Chondrocyte (in vitro differentiated cells): ENCODE measurements at regions not wholly inside any gene's neighbourhood (a gene's known extent, or its start where the extent isn't known, plus 50 kb on each side); places are given as distances from the start of the nearest gene placed in this dataset.

Source experiments
- DNase-seq: peaks from one replicate; pipeline ENCODE4 v3.0.0; 2021; ENCODE audit warnings: mixed read lengths, low spot score
- H3K27ac Mint-ChIP-seq: one replicate; pipeline ENCODE4 v1.8.0; 2021; ENCODE audit warnings: mild to moderate bottlenecking, moderate library complexity, mixed read lengths; ENCODE audit not compliant: unreplicated experiment
- H3K27me3 Mint-ChIP-seq: 2 replicates; pipeline ENCODE4 v1.8.0; 2021; ENCODE audit warnings: low read depth, mixed read lengths
- H3K36me3 Mint-ChIP-seq: 2 replicates; pipeline ENCODE4 v1.8.0; 2021; ENCODE audit warnings: low read depth, mixed read lengths
- H3K4me1 Mint-ChIP-seq: 2 replicates; pipeline ENCODE4 v1.8.0; 2021; ENCODE audit warnings: low read depth, mild to moderate bottlenecking, mixed read lengths
- H3K4me3 Mint-ChIP-seq: one replicate; pipeline ENCODE4 v1.8.0; 2021; ENCODE audit warnings: mild to moderate bottlenecking, moderate library complexity, mixed read lengths; ENCODE audit not compliant: unreplicated experiment
- H3K9me3 Mint-ChIP-seq: 2 replicates; pipeline ENCODE4 v1.8.0; 2021; ENCODE audit warnings: low read depth, mixed read lengths
- TF ChIP-seq, protein P1 (sequence below): fragments of 200-600 bp; sonication (generic); IDR thresholded peaks from 2 replicates; pipeline ENCODE4 v1.5.0; 2021; ENCODE audit warnings: antibody characterized with exemption, mild to moderate bottlenecking, moderate library complexity

GRCh38 chr1:192741095-192741494 lies 67.7 kb upstream of the RGS2 start:
- peaks cover 11% of the 10 kb centered on the region for H3K9me3 Mint-ChIP-seq
- peaks cover 4% of the 10 kb centered on the region for H3K36me3 Mint-ChIP-seq
- DNase-seq = no peak
- TF ChIP-seq, protein P1, sequence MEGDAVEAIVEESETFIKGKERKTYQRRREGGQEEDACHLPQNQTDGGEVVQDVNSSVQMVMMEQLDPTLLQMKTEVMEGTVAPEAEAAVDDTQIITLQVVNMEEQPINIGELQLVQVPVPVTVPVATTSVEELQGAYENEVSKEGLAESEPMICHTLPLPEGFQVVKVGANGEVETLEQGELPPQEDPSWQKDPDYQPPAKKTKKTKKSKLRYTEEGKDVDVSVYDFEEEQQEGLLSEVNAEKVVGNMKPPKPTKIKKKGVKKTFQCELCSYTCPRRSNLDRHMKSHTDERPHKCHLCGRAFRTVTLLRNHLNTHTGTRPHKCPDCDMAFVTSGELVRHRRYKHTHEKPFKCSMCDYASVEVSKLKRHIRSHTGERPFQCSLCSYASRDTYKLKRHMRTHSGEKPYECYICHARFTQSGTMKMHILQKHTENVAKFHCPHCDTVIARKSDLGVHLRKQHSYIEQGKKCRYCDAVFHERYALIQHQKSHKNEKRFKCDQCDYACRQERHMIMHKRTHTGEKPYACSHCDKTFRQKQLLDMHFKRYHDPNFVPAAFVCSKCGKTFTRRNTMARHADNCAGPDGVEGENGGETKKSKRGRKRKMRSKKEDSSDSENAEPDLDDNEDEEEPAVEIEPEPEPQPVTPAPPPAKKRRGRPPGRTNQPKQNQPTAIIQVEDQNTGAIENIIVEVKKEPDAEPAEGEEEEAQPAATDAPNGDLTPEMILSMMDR = no peak
- H3K4me3 Mint-ChIP-seq = no peak overlapping the region
- H3K27me3 Mint-ChIP-seq = no peaks in the 10 kb centered on the region
- H3K27ac Mint-ChIP-seq = no peak overlapping the region
- H3K4me1 Mint-ChIP-seq = no peaks in the 10 kb centered on the region

DNA sequence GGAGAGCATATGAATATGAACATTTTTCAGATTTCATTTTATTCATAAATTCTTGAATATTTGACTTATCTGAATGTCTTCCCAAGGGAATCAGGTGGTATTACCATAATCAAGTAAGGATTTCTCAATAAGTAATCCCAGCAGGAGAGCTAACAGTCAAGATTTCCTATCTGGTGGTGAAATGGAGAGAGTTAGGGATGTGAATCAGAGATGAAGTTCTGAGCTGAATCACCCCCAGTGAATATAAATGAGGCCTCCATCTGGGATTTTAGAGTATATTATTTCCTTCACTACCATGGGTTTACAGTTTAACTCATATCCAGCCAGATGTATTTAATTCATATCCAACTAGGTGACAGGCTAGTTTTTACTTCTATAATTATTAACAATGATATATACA lies 61.5 kb upstream of the RGS2 start:
- TF ChIP-seq, protein P1 = no peak
- no peak for DNase-seq
- Mint-ChIP-seq H3K36me3 (no peaks in the 10 kb centered on the region), H3K9me3 (peaks cover 2% of the 10 kb centered on the region), H3K4me1 (no peaks in the 10 kb centered on the region), H3K27me3 (no peaks in the 10 kb centered on the region), H3K27ac (peak overlapping the region; percentile 17), H3K4me3 (no peak overlapping the region)

DNA sequence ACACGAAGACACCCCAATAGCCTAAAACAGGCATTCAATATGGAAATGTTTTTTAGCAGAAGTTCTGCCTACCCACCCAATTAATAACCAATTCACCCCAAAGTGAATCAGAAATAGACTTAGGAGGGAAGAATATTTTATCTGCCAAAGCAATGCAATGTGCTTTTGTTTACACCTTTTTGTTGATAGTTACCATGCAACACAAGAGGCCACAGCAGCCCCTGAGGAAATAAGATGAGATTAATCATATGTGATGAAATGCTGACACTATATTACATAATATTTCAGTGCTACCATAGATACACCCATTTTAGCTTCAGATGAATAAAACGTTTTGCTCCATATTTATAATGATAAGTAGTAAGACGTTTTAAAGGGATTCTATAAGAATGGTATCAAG lies 60.9 kb upstream of the RGS2 start:
- no peak overlapping the region for H3K4me3 Mint-ChIP-seq

DNA sequence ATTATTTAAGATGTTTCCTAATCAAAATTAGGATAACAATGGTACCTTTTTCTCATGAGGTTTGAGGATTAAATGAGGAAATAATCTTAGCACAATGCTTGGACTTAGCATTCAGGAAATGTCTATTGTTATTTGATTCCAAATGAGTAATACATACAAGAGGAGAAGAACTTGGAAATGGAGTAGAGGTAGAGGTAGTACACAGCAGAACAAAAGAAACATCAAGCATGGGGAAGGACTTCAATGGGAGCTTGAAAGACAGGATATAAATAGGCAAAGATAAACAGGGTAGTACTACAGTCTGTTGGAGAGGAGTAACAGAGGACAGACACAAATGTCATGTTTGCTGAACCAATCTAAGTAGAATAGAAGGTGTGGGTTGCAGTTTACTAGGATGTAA lies 59.5 kb upstream of the RGS2 start:
- Mint-ChIP-seq H3K27ac (no peak overlapping the region), H3K27me3 (no peaks in the 10 kb centered on the region), H3K9me3 (peaks cover 7% of the 10 kb centered on the region), H3K4me3 (no peak overlapping the region), H3K4me1 (no peaks in the 10 kb centered on the region), H3K36me3 (no peaks in the 10 kb centered on the region)
- TF ChIP-seq, protein P1 = no peak
- DNase-seq = no peak

More for the DNA sequence above, 60.9 kb upstream of the RGS2 start:
- Mint-ChIP-seq H3K27me3 (no peaks in the 10 kb centered on the region), H3K4me1 (no peaks in the 10 kb centered on the region), H3K36me3 (no peaks in the 10 kb centered on the region), H3K27ac (no peak overlapping the region), H3K9me3 (peaks cover 7% of the 10 kb centered on the region)
- TF ChIP-seq, protein P1 = no peak
- DNase-seq = no peak

DNA sequence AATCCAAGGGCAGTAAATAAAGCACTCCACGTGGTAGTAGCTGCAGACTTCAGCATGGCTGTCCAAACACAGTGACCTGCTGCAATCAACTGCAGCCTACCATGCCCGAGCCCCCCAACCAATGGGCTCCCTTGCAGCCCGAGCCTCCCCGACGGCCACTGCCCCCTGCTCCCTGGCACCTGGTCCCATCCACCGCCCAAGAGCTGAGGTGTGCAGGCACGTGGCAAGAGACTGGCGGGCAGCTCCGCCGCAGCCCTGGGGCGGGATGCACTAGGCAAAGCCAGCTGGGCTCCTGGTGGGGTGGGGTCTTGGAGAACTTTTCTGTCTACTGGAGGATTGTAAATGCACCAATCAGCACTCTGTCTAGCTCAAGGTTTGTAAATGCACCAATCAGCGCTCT lies 57.6 kb upstream of the RGS2 start:
- H3K36me3 Mint-ChIP-seq = no peaks in the 10 kb centered on the region
- TF ChIP-seq, protein P1 = no peak
- no peak for DNase-seq
- no peaks in the 10 kb centered on the region for H3K27me3 Mint-ChIP-seq
- no peak overlapping the region for H3K4me3 Mint-ChIP-seq
- no peaks in the 10 kb centered on the region for H3K4me1 Mint-ChIP-seq
- peaks cover 7% of the 10 kb centered on the region for H3K9me3 Mint-ChIP-seq
- H3K27ac Mint-ChIP-seq = no peak overlapping the region
